ENCODE measurements at regions not wholly inside any gene's neighbourhood (a gene's known extent, or its start where the extent isn't known, plus 50 kb on each side); places are given as distances from the start of the nearest gene placed in this dataset.

- TF ChIP-seq CTCF (IDR thresholded peaks at IDR 0.05; ENCODE audit: low read depth, low read length) = no peak
- no peak for DNase-seq (ENCODE audit: low read depth in 1 of 2, low spot score in 1 of 2)
- Histone ChIP-seq H3K4me1 (ENCODE audit: low read depth) (no peaks in the 10 kb centered on the region), H3K27me3 (no peaks in the 10 kb centered on the region), H3K27ac (no peak overlapping the region), H3K9me3 (ENCODE audit: low read depth) (no peaks in the 10 kb centered on the region), H3K36me3 (no peaks in the 10 kb centered on the region), H3K4me3 (no peak overlapping the region)
Measured at GRCh38 chr2:122739732-122740593, 984.5 kb downstream of the TSN start.

DNA sequence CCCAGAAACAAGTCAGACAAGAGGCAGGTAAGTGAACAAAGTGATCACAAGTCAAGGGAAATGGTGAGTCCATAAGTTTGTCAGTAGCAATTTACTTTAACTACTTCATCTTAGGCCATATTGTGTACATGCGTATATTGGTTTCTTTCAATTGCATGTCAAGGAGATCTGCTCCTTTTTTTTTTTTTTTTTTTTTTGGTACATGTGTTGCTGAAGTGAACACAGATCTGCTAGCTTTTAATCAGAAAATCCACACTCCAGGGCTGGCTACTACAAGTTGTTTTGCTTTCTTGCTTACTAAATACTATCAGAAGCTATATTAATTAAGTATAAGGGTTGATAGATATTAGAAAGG is 985.1 kb downstream of the TSN start:
- H3K36me3 ChIP-seq = no peaks in the 10 kb centered on the region
- no peak overlapping the region for H3K27ac ChIP-seq
- H3K9me3 ChIP-seq (ENCODE audit: low read depth) = no peaks in the 10 kb centered on the region
- H3K27me3 ChIP-seq = no peaks in the 10 kb centered on the region
- DNase-seq (ENCODE audit: low read depth in 1 of 2, low spot score in 1 of 2) = no peak
- no peaks in the 10 kb centered on the region for H3K4me1 ChIP-seq (ENCODE audit: low read depth)
- H3K4me3 ChIP-seq = no peak overlapping the region
- TF ChIP-seq CTCF (IDR thresholded peaks at IDR 0.05; ENCODE audit: low read depth, low read length) = no peak

DNA sequence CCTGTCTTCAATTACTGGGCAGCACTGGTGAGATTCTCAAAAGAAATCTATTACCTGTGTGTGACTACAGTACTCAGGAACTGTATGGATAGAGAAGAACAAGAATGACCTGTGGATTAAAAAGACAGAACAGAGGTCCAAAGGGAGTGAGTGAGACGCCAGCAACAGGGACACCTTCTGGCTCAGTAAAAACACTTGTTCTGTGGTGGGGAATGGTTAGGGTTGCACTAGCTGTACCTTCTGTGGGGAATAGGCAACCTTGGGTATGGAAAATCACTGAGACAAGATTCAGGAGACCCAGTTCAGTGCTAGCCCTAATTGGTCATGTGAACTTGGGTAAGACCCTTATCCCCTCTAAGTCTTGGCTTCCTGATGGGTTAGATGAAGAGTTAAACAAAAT is 986.0 kb downstream of the TSN start:
- H3K4me3 ChIP-seq = no peak overlapping the region
- TF ChIP-seq CTCF (IDR thresholded peaks at IDR 0.05; ENCODE audit: low read depth, low read length) = no peak
- no peaks in the 10 kb centered on the region for H3K4me1 ChIP-seq (ENCODE audit: low read depth)
- DNase-seq (ENCODE audit: low read depth in 1 of 2, low spot score in 1 of 2) = no peak
- H3K36me3 ChIP-seq = no peaks in the 10 kb centered on the region
- H3K27ac ChIP-seq = no peak overlapping the region
- no peaks in the 10 kb centered on the region for H3K27me3 ChIP-seq
- H3K9me3 ChIP-seq (ENCODE audit: low read depth) = no peaks in the 10 kb centered on the region

DNA sequence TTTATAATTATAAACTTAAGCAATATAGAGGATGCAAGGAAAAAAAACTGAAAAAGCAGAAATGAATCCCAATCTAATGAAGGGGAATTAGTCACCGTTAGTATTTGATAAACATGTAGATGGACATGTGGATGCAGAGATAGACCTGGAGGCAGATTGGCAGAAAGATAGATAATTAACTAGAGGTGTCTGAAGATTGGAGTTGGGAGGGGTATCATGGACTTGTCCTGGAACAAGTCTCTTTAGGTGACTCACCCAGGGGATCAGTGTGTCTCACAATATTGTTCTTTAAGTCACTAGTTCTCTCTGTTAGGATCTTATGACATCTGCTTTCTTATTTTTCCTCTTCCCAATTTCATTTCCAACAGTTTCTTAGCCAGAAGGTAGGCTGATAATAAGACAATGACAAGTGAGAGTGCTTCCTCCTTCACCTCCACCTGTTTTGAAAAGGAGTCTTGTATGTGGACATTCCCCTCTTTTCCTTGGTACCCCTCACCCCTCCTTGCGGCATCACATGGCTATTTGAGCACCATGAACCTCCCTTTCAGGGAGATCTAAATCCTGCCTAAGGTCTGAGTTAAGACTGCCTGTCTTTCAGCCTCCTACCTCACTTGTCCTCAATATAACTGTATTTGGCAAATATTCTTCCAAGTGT is 987.7 kb downstream of the TSN start:
- H3K27ac ChIP-seq = no peak overlapping the region
- TF ChIP-seq CTCF (IDR thresholded peaks at IDR 0.05; ENCODE audit: low read depth, low read length) = no peak
- no peak for DNase-seq (ENCODE audit: low read depth in 1 of 2, low spot score in 1 of 2)
- no peaks in the 10 kb centered on the region for H3K36me3 ChIP-seq
- H3K27me3 ChIP-seq = no peaks in the 10 kb centered on the region
- H3K4me1 ChIP-seq (ENCODE audit: low read depth) = no peaks in the 10 kb centered on the region
- H3K4me3 ChIP-seq = no peak overlapping the region
- H3K9me3 ChIP-seq (ENCODE audit: low read depth) = no peaks in the 10 kb centered on the region

DNA sequence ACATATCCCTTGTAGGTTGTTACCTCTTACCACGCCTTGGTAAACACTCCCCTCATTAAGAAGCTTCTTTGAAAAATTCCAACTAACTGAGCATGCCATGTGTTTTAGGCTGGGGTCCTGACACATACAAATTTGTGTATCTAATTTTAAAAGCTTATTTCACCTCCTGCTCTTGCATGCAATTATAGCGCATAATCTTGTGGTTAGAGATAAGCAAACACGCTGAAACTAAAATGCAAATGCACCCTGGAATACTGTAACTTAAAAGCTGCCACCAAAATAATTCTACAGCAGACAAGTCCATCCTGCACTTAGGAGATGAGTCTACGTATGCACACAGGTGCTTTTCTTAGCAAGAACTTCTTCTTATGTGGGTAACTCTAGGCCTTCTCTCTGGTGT is 990.2 kb downstream of the TSN start:
- Histone ChIP-seq H3K27me3 (no peaks in the 10 kb centered on the region), H3K4me3 (no peak overlapping the region), H3K4me1 (ENCODE audit: low read depth) (no peaks in the 10 kb centered on the region), H3K9me3 (ENCODE audit: low read depth) (no peaks in the 10 kb centered on the region), H3K36me3 (no peaks in the 10 kb centered on the region), H3K27ac (no peak overlapping the region)
- no peak for TF ChIP-seq CTCF (IDR thresholded peaks at IDR 0.05; ENCODE audit: low read depth, low read length)
- DNase-seq (ENCODE audit: low read depth in 1 of 2, low spot score in 1 of 2) = no peak
